Fibroblast of skin of left biceps (primary cell): ENCODE measurements at regions not wholly inside any gene's neighbourhood (a gene's known extent, or its start where the extent isn't known, plus 50 kb on each side); places are given as distances from the start of the nearest gene placed in this dataset.

Experiments used
- DNase-seq, 2 experiments: peaks; one replicate each; pipeline ENCODE4 v3.0.0-alpha.2; 2013; ENCODE audit warnings: low read depth in 2 of 2

- DNase-seq, result no peak
Measured at GRCh38 chr5:129341306-129341705, 118.8 kb upstream of the ADAMTS19 start.

DNA sequence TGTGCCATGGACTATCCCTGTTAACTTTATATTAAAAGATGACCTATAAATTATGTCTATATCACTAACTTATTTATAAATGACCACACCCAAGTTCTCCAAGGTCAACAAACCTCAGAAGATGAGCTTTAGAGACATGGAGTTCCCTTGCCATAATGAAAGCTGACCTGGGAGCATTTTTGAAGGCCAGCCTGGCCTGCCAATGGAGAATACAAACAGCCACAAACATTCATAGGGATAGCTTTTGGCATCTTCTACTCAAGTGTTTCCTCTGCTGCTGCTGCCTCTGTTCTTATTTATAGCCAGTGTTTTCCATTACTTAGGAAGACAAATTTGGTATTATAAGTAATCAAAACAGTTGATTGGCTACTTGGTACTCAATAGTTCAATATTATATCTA, 117.3 kb upstream of the ADAMTS19 start:
- no peak for DNase-seq

GRCh38 chr5:129345213-129345924, 114.7 kb upstream of the ADAMTS19 start:
- no peak for DNase-seq

DNA sequence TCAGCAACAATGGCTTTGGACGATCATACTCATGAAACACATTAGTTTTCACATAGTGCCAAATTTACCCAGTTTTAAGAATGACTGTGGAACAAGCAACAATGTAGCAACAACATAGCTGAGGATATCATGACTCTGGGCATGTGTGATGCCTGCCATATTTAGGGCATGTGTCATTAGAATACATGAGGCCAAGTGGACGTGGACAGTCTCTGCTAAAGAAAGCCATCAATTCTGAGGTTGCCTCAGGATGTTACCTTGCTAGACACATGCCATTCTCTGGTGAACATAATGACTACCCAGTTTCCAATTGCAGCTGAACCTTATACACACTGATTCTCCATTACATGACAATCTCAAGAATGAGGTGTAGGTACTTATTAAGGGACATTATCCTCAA, 103.3 kb upstream of the ADAMTS19 start:
- DNase-seq, result no peak

GRCh38 chr5:129358069-129358468, 102.0 kb upstream of the ADAMTS19 start:
- no peak for DNase-seq

DNA sequence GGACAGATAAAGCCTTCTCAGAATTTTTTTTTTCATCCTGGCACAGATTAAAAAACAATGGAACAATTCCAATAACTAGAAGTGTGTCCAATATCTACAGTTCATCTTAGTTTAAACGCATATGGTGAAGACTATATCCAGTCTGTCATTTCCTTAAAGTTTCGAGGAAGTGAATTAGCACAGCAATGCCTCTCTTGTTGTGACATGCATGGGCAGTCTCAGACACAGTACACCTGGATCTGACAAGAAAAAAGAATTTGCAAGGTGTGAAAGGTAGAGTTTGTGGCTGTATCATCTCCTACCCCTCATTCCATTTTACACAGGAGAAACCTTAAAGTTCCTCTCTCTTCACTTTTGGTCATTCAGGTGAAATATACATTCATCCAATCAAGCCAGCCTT, 100.6 kb upstream of the ADAMTS19 start:
- DNase-seq, result no peak

DNA sequence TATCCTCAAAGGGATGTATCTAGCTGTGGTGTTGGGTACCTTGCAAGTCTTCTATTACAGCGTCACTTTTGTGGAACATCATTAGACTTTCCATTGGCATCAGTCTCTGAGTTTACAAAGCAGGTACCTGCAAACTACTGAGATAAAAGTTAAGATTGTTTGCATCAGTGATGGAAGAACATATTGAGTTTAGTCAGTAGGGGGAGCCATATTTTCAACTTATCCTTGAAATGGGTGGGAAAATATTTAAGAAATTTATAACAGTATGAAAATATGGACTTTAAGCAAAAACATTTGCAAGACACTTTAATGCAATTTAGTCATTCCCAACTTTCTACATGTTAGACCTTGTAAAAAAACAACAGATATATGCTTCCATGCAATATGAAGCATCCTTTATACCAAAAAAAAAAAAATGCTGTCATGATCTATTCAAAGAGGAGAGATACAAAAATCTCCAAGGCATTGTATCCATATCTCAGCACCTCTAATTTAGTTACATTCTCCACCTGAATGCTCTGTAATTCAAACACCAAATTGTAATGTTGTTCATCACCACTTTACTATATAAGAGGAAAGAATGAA, 98.6 kb upstream of the ADAMTS19 start:
- DNase-seq, result no peak

- no peak for DNase-seq
Measured at GRCh38 chr5:129362456-129362855, 97.6 kb upstream of the ADAMTS19 start.

DNA sequence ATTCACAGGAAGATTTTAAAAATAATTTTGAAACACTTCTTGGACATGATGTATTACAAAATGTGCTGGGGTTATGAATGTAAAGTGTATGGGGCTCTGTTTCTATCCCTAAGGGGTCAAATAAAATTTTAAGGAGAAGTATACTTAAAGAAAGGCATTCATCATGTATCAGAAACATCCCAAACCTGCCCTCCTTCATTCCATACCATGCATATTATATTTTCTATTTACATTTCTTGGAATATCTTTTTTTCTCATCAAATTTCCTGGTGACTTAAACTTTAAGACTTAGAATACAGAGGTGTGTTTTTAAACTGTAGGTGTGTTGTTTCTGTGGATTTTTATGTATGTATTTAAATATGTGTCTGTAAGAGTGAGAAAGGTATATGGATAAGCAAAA, 96.1 kb upstream of the ADAMTS19 start:
- DNase-seq, result no peak

GRCh38 chr5:129367883-129368282, 92.2 kb upstream of the ADAMTS19 start:
- peak; percentile 15 to 17 for DNase-seq

DNA sequence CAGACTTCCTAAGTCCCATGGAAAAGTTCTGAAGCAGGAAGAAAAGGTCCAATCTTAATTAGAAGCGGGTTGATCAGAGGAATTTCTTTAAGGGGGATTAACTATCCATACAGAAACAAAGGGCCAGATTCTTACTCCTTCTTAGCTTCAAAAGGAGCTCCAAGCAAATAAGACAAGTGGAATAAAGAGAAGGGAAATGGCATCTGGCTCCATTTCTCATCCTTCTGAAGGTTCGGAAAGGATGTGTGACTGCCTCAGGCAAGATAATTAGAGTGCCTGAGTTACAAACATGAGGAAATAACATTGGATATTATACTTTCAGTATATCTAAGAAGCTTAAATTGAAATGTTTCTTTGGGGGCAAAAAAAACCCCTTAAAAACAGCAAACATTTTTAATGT, 88.1 kb upstream of the ADAMTS19 start:
- DNase-seq, result no peak

- DNase-seq, result no peak
Measured at GRCh38 chr5:129377504-129377903, 82.6 kb upstream of the ADAMTS19 start.

DNA sequence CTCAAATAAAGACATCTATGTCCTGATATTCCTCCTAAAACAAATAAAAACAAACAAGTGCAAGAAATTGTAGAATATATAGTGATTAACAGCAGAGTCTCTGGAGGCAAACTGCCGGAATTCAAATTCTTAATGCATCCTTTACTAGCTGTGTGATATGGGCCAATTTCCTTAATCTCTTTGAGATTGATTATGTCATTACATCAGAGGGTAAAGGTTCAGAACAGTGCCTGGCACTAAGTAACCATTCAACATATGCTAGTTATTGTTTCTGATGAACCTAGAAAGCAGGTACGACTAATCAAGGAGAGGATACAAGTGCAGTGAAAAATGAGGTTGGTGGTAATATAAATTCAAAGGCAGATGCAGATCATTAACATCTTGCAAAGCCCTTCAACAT, 81.1 kb upstream of the ADAMTS19 start:
- DNase-seq, result no peak

- DNase-seq, result no peak
Measured at GRCh38 chr5:129379406-129379805, 80.7 kb upstream of the ADAMTS19 start.

- no peak for DNase-seq
Measured at GRCh38 chr5:129382921-129383672, 77.0 kb upstream of the ADAMTS19 start.

GRCh38 chr5:129384193-129384592, 75.9 kb upstream of the ADAMTS19 start:
- DNase-seq, result no peak

DNA sequence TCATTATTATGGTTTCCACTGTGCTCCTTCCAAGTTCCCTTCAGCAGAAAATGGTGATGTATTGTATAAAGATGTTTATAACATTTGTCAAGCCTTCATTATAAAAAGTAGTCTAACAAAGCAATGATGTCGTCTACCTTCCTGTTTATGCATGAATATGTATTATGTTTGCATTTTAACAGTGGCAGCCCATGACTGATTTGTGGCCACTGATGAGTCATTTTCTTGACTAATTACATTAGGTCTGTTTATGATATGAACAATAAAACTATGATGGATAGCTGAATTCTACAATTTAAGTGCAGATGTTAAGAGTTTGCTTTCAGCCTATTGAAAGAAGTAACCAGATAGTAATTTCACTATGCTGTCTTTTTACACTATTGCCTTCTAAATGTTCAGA, 75.4 kb upstream of the ADAMTS19 start:
- DNase-seq, result no peak

- no peak for DNase-seq
Measured at GRCh38 chr5:129387944-129388343, 72.2 kb upstream of the ADAMTS19 start.

DNA sequence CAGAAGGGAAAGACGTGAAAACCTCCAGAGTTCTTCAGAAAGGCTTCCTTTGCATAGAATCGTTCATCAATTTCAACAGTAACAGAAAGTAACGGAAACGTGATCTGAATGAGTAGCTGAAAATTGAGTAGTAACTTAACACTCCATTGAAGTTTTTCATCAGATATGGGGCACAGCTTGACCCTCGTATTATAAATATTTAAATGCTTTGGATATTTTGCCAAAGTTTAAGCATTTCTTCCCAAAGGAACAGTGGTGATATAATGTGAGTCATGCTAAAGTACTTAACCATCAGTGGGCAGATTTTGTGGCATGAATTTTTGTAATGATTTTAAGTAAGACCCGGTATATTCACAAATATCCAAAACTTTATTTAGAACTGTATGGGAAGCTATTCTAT, 67.4 kb upstream of the ADAMTS19 start:
- DNase-seq, result no peak

DNA sequence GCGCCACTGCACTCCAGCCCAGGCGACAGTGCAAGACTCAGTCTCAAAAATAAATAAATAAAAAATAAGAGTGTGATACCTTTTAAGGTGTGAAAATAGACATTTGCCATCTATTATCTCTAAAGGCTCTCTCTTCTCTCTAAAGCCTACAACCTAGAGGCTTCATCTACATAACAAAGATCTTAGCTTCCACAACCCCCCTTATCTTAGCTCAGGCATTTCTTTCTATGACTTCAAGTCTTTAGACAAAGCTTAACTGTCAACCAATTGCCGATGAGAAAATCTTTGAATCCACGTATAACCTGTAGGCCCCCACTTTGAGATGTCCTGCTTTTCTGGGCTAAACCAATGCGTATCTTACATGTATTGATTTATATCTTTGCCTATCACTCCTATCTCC, 64.9 kb upstream of the ADAMTS19 start:
- no peak for DNase-seq

DNA sequence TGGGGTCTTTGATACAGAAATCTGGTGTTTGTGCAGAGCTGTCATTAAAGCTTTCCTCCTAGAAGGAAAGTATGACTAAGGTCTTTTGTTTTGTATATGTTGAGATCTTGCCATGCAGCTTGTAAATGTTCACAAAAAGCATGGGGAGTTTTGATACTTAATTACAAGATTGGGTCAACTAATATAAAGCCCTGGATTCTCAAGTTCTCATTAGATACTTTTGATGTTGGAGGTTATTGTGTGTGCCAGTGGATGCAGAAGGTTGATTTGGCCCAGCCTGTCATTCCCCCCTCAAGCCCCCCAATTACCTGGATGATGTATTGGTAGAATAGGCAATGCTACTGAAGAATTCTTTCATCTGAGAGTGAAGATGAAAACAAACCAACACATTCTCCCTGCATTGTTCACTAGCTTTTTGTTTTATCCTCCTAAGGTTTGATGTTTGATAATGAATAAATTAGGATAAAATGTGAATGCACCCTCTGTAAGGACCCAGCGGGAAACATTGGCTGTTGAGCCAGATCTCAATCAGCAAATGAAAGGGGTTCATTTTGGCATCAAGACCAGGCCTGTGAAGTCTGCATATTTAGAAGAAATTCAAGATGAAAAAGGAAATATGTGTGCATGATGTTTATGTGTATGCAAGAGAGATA, 61.9 kb upstream of the ADAMTS19 start:
- DNase-seq, result no peak

GRCh38 chr5:129399069-129399468, 61.0 kb upstream of the ADAMTS19 start:
- DNase-seq, result no peak
